Fibroblast of mammary gland (primary cell): ENCODE measurements at regions not wholly inside any gene's neighbourhood (a gene's known extent, or its start where the extent isn't known, plus 50 kb on each side); places are given as distances from the start of the nearest gene placed in this dataset.

ENCODE experiments used
- DNase-seq: peaks from one replicate; pipeline ENCODE4 v3.0.0-alpha.2; 2010; ENCODE audit warnings: low read depth
- H3K4me3 ChIP-seq: 2 replicates; pipeline ENCODE4 v1.5.1; 2011; ENCODE audit warnings: low read depth, mild to moderate bottlenecking, low read length, moderate library complexity; ENCODE audit not compliant: control insufficient read depth
- CTCF ChIP-seq: conservative IDR thresholded peaks from 2 replicates; pipeline ENCODE4 v1.5.1; 2011; ENCODE audit warnings: low read depth, low read length, inconsistent platforms; ENCODE audit not compliant: control insufficient read depth, insufficient read depth

- TF ChIP-seq CTCF, result no peak
- H3K4me3 ChIP-seq, result no peak overlapping the region
- DNase-seq, result no peak
Observed at GRCh38 chr21:28344985-28345384, 647.7 kb downstream of the LTN1 start.

- no peak for DNase-seq
- no peak overlapping the region for H3K4me3 ChIP-seq
- no peak for TF ChIP-seq CTCF
Observed at GRCh38 chr21:28342212-28342810, 650.4 kb downstream of the LTN1 start.

GRCh38 chr21:28339403-28339802 lies 653.3 kb downstream of the LTN1 start:
- TF ChIP-seq CTCF, result no peak
- no peak for DNase-seq
- H3K4me3 ChIP-seq, result no peak overlapping the region

- DNase-seq, result no peak
- TF ChIP-seq CTCF, result no peak
- H3K4me3 ChIP-seq, result no peak overlapping the region
Observed at GRCh38 chr21:28338701-28339305, 653.9 kb downstream of the LTN1 start.

- DNase-seq, result peak; percentile 79
- peak; percentile 45 for TF ChIP-seq CTCF
- no peak overlapping the region for H3K4me3 ChIP-seq
Observed at GRCh38 chr21:28337315-28337714, 655.4 kb downstream of the LTN1 start.

GRCh38 chr21:28336314-28336713 lies 656.4 kb downstream of the LTN1 start:
- H3K4me3 ChIP-seq, result no peak overlapping the region
- TF ChIP-seq CTCF, result peak; percentile 53
- DNase-seq, result peak; percentile 94
